ENCODE measurements at regions not wholly inside any gene's neighbourhood (a gene's known extent, or its start where the extent isn't known, plus 50 kb on each side); places are given as distances from the start of the nearest gene placed in this dataset.

DNA sequence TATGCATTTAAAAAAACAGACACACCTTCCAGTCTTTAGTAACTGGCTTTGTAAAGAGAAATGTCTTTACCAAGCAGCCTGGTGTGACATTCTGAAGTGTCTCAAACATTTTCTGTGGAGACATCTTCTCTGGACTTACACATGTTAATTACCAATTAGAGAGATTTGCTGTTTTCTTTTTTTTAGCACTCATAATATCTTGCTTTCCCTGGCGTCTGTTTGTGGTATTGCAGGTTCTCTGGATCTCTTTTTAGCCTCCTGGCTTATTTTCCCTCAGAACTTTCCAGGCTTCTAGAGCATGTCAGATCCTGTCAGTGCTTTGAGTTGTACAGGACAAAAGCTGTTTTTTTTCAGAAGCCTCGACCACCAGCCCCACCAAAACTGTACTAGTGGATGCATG, 92.5 kb downstream of the MSX2 start:
- Histone ChIP-seq H3K4me1 (ENCODE audit: control insufficient read depth, insufficient read depth, low read length, poor library complexity, severe bottlenecking) (no peaks in the 10 kb centered on the region), H3K36me3 (ENCODE audit: control insufficient read depth, insufficient read depth, low read length) (no peaks in the 10 kb centered on the region), H3K27ac (ENCODE audit: insufficient read depth, low read length, poor library complexity, severe bottlenecking) (no peak overlapping the region), H3K9me3 (ENCODE audit: control insufficient read depth, low read length) (no peaks in the 10 kb centered on the region), H3K4me3 (ENCODE audit: insufficient read depth, low read depth, low read length, poor library complexity, severe bottlenecking) (no peak overlapping the region), H3K27me3 (replicated peaks; ENCODE audit: control insufficient read depth, insufficient read depth, low read length, poor library complexity, severe bottlenecking) (no peaks in the 10 kb centered on the region)
- no peak for DNase-seq

DNA sequence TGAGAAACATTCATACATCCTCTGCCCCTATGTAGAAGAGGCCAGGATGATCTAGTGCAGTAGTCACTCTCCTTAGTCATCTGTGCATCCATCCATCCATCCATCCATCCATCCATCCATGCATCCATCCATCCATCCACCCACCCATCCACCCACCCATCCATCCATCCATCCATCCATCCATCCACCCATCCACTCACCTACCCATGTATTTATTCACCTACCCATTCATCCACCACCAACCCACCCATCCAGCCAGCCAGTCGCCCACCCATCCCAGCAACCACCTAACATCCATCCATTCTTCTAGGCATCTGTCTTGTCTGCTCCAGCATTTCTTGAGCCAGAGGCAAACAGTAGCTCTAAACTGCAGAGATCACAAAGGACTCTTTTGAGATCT, 87.1 kb downstream of the MSX2 start:
- no peaks in the 10 kb centered on the region for H3K9me3 ChIP-seq (ENCODE audit: control insufficient read depth, low read length)
- no peaks in the 10 kb centered on the region for H3K27me3 ChIP-seq (replicated peaks; ENCODE audit: control insufficient read depth, insufficient read depth, low read length, poor library complexity, severe bottlenecking)
- no peak for DNase-seq
- H3K36me3 ChIP-seq (ENCODE audit: control insufficient read depth, insufficient read depth, low read length) = no peaks in the 10 kb centered on the region
- no peaks in the 10 kb centered on the region for H3K4me1 ChIP-seq (ENCODE audit: control insufficient read depth, insufficient read depth, low read length, poor library complexity, severe bottlenecking)
- no peak overlapping the region for H3K27ac ChIP-seq (ENCODE audit: insufficient read depth, low read length, poor library complexity, severe bottlenecking)
- no peak overlapping the region for H3K4me3 ChIP-seq (ENCODE audit: insufficient read depth, low read depth, low read length, poor library complexity, severe bottlenecking)

DNA sequence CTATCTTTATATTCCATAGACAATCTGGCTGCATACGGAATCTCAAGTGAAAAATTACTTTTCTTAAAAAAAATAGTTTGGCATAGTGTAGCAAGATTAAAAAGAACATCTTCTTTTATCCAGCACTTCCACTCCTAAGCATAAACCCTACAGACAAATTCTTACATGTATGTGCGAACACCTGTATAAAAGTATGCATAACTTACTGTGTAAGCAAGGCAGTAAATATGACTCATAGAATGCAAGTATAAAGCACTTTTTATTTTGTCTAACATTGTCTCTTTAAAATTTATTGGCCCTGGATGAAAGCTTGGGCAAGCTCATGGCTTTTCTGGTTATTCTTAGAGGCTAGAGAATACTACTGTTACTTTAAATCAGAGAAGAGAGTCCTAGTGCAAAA, 86.4 kb downstream of the MSX2 start:
- no peak for DNase-seq
- Histone ChIP-seq H3K4me1 (ENCODE audit: control insufficient read depth, insufficient read depth, low read length, poor library complexity, severe bottlenecking) (no peaks in the 10 kb centered on the region), H3K9me3 (ENCODE audit: control insufficient read depth, low read length) (no peaks in the 10 kb centered on the region), H3K36me3 (ENCODE audit: control insufficient read depth, insufficient read depth, low read length) (no peaks in the 10 kb centered on the region), H3K4me3 (ENCODE audit: insufficient read depth, low read depth, low read length, poor library complexity, severe bottlenecking) (no peak overlapping the region), H3K27me3 (replicated peaks; ENCODE audit: control insufficient read depth, insufficient read depth, low read length, poor library complexity, severe bottlenecking) (no peaks in the 10 kb centered on the region), H3K27ac (ENCODE audit: insufficient read depth, low read length, poor library complexity, severe bottlenecking) (no peak overlapping the region)

DNA sequence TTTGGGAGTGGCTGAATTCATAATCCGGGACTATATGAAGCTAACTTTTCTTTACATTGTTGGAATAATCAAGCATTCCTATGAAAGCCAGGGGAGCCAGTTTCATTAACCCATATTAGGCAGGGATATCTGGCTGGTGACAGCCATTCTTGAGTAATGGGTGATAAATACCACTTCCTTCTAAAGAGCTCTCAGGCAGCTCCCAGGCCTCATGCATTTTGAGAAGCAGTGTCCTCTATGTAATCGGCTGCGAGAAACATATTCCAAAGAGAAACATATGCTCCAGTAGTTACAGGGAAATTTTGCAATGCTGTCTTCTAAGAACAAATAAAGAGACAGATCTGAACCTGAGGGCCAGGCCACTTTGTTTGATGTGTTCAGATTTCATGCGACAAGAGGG, 83.1 kb downstream of the MSX2 start:
- no peaks in the 10 kb centered on the region for H3K36me3 ChIP-seq (ENCODE audit: control insufficient read depth, insufficient read depth, low read length)
- H3K27ac ChIP-seq (ENCODE audit: insufficient read depth, low read length, poor library complexity, severe bottlenecking) = no peak overlapping the region
- H3K9me3 ChIP-seq (ENCODE audit: control insufficient read depth, low read length) = no peaks in the 10 kb centered on the region
- H3K4me1 ChIP-seq (ENCODE audit: control insufficient read depth, insufficient read depth, low read length, poor library complexity, severe bottlenecking) = no peaks in the 10 kb centered on the region
- DNase-seq = no peak
- no peak overlapping the region for H3K4me3 ChIP-seq (ENCODE audit: insufficient read depth, low read depth, low read length, poor library complexity, severe bottlenecking)
- H3K27me3 ChIP-seq (replicated peaks; ENCODE audit: control insufficient read depth, insufficient read depth, low read length, poor library complexity, severe bottlenecking) = no peaks in the 10 kb centered on the region

DNA sequence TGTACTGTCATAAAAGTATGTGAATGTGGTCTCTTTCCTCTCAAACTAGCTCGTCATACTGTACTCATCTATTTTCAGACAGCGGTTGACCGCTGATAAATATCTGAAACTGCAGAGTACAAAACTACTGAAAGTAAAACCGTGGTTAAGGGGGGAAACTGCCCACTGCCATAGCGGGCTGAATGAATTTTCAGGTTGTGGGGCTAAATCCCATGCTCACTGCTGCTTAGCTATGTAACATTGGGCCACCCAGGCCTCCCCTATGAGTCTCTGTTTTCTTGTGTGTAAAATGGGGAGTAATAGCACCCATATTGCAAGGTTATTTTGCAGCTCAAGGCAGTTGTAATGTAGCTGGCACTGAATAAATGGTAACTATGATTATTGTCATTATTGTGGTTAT, 82.3 kb downstream of the MSX2 start:
- H3K27me3 ChIP-seq (replicated peaks; ENCODE audit: control insufficient read depth, insufficient read depth, low read length, poor library complexity, severe bottlenecking) = no peaks in the 10 kb centered on the region
- H3K36me3 ChIP-seq (ENCODE audit: control insufficient read depth, insufficient read depth, low read length) = no peaks in the 10 kb centered on the region
- no peak for DNase-seq
- H3K4me1 ChIP-seq (ENCODE audit: control insufficient read depth, insufficient read depth, low read length, poor library complexity, severe bottlenecking) = no peaks in the 10 kb centered on the region
- H3K4me3 ChIP-seq (ENCODE audit: insufficient read depth, low read depth, low read length, poor library complexity, severe bottlenecking) = no peak overlapping the region
- H3K27ac ChIP-seq (ENCODE audit: insufficient read depth, low read length, poor library complexity, severe bottlenecking) = no peak overlapping the region
- H3K9me3 ChIP-seq (ENCODE audit: control insufficient read depth, low read length) = no peaks in the 10 kb centered on the region

DNA sequence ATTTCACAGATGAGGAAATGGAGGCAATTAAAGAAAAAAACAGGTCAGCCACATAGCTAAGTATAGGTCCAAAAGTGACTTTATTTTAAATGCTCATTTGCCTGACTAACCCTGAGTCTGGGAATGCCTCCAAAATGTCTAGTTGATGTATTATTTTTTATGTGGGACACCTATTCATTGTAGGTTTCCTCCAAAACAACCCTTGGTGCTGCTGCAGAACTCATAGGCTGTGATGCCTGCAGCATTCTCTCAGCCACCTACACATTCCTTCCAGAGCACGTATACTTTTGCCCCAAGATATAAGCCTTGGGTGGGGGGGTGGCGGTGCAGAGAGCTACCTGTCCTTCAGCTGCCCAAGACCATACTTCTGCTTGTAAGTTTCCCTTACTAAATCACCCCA, 77.4 kb downstream of the MSX2 start:
- Histone ChIP-seq H3K27ac (ENCODE audit: insufficient read depth, low read length, poor library complexity, severe bottlenecking) (no peak overlapping the region), H3K4me1 (ENCODE audit: control insufficient read depth, insufficient read depth, low read length, poor library complexity, severe bottlenecking) (no peaks in the 10 kb centered on the region), H3K27me3 (replicated peaks; ENCODE audit: control insufficient read depth, insufficient read depth, low read length, poor library complexity, severe bottlenecking) (no peaks in the 10 kb centered on the region), H3K4me3 (ENCODE audit: insufficient read depth, low read depth, low read length, poor library complexity, severe bottlenecking) (no peak overlapping the region), H3K36me3 (ENCODE audit: control insufficient read depth, insufficient read depth, low read length) (no peaks in the 10 kb centered on the region), H3K9me3 (ENCODE audit: control insufficient read depth, low read length) (no peaks in the 10 kb centered on the region)
- DNase-seq = no peak

DNA sequence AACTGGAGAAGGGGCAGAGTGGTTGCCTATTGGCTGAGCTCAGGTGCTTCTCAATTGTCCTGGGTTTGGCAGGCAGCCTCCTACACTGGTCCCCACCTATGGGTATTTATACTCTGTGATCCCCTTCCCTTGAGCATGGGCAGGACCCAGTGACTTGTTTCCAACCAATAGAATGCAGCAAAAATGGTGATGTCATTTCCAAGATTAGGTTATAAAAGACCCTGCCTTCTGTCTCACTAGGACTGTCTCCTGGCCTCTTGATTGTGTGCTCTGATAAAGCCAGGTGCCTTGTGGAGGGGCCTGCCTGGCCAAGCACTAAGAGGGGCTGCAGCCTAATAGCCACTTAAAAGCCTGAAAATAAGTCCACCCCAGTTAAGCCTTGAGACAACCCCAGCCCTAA, 76.1 kb downstream of the MSX2 start:
- H3K9me3 ChIP-seq (ENCODE audit: control insufficient read depth, low read length) = no peaks in the 10 kb centered on the region
- H3K4me3 ChIP-seq (ENCODE audit: insufficient read depth, low read depth, low read length, poor library complexity, severe bottlenecking) = no peak overlapping the region
- no peaks in the 10 kb centered on the region for H3K27me3 ChIP-seq (replicated peaks; ENCODE audit: control insufficient read depth, insufficient read depth, low read length, poor library complexity, severe bottlenecking)
- no peaks in the 10 kb centered on the region for H3K36me3 ChIP-seq (ENCODE audit: control insufficient read depth, insufficient read depth, low read length)
- no peaks in the 10 kb centered on the region for H3K4me1 ChIP-seq (ENCODE audit: control insufficient read depth, insufficient read depth, low read length, poor library complexity, severe bottlenecking)
- DNase-seq = no peak
- no peak overlapping the region for H3K27ac ChIP-seq (ENCODE audit: insufficient read depth, low read length, poor library complexity, severe bottlenecking)

DNA sequence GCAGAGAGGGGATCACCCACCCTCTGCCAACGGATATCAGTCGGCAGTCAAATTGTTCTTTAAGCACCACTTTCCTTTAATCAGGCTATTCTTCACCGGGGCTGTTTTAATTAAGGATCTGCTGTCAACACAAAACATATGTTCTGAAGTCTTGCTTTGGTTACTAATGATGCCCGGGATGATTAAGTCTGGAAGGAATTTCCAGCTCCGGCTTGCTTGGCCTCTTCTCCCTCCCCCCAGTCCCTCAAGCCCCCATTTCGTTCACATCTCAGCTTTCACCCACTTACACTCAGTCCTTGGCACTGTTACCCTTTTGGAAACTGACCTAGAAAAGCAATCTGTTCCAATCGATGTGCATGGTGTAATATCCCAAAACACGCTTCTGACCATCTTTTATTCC, 74.7 kb downstream of the MSX2 start:
- Histone ChIP-seq H3K27ac (ENCODE audit: insufficient read depth, low read length, poor library complexity, severe bottlenecking) (no peak overlapping the region), H3K27me3 (replicated peaks; ENCODE audit: control insufficient read depth, insufficient read depth, low read length, poor library complexity, severe bottlenecking) (no peaks in the 10 kb centered on the region), H3K9me3 (ENCODE audit: control insufficient read depth, low read length) (no peaks in the 10 kb centered on the region), H3K4me1 (ENCODE audit: control insufficient read depth, insufficient read depth, low read length, poor library complexity, severe bottlenecking) (no peaks in the 10 kb centered on the region), H3K36me3 (ENCODE audit: control insufficient read depth, insufficient read depth, low read length) (no peaks in the 10 kb centered on the region), H3K4me3 (ENCODE audit: insufficient read depth, low read depth, low read length, poor library complexity, severe bottlenecking) (no peak overlapping the region)
- no peak for DNase-seq

DNA sequence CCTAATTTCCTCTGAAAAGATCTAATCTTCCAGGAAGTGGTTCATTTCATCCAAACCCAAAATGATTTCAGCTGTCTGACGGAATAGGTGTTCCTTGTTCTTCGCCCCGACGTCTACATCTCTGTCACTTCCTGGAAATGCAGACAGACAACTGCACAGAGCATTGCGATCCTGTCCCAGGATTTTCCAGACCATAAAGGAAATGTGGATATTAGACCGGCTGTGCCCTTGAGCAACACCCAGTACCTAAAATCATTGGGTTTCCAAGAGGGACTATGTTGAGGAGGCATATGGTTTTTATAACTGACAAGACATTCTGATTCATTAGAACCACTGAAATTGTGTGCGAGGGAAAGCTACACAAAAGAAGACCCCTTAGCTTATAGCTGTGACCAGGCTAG, 74.2 kb downstream of the MSX2 start:
- DNase-seq = no peak
- Histone ChIP-seq H3K36me3 (ENCODE audit: control insufficient read depth, insufficient read depth, low read length) (no peaks in the 10 kb centered on the region), H3K9me3 (ENCODE audit: control insufficient read depth, low read length) (no peaks in the 10 kb centered on the region), H3K27ac (ENCODE audit: insufficient read depth, low read length, poor library complexity, severe bottlenecking) (no peak overlapping the region), H3K4me1 (ENCODE audit: control insufficient read depth, insufficient read depth, low read length, poor library complexity, severe bottlenecking) (no peaks in the 10 kb centered on the region), H3K4me3 (ENCODE audit: insufficient read depth, low read depth, low read length, poor library complexity, severe bottlenecking) (no peak overlapping the region), H3K27me3 (replicated peaks; ENCODE audit: control insufficient read depth, insufficient read depth, low read length, poor library complexity, severe bottlenecking) (peaks cover 5% of the 10 kb centered on the region)

DNA sequence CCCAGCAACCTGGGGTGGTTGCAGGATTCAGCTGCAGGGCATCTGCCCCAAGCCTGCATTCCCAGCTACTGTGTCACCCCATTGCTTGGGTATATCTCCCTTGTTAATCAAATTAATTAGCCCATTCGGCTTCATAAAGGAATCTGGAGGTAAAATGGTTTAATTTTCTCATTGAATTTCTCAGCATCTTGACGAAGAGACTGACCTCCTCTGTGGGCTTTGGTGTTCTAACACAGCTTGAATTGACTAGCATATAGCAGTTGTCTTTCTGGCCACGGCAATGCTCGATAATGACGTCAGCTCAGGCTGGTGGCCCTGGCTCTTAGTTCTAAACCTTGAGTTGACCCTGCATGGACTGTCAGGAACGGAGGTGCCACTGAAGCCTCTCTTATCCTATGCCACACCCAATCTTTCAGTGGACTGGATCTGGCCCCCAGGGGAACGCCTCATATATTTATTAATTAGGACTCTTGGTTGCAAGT, 72.4 kb downstream of the MSX2 start:
- no peaks in the 10 kb centered on the region for H3K36me3 ChIP-seq (ENCODE audit: control insufficient read depth, insufficient read depth, low read length)
- H3K4me1 ChIP-seq (ENCODE audit: control insufficient read depth, insufficient read depth, low read length, poor library complexity, severe bottlenecking) = no peaks in the 10 kb centered on the region
- peaks cover 6% of the 10 kb centered on the region for H3K27me3 ChIP-seq (replicated peaks; ENCODE audit: control insufficient read depth, insufficient read depth, low read length, poor library complexity, severe bottlenecking)
- DNase-seq = no peak
- no peak overlapping the region for H3K27ac ChIP-seq (ENCODE audit: insufficient read depth, low read length, poor library complexity, severe bottlenecking)
- no peak overlapping the region for H3K4me3 ChIP-seq (ENCODE audit: insufficient read depth, low read depth, low read length, poor library complexity, severe bottlenecking)
- no peaks in the 10 kb centered on the region for H3K9me3 ChIP-seq (ENCODE audit: control insufficient read depth, low read length)

Measured in effector memory CD4-positive, alpha-beta T cell (primary cell).